SH-SY5Y (cell line): ENCODE measurements at regions not wholly inside any gene's neighbourhood (a gene's known extent, or its start where the extent isn't known, plus 50 kb on each side); places are given as distances from the start of the nearest gene placed in this dataset.

Source experiments
- GATA2 ChIP-seq: IDR thresholded peaks from 2 replicates; pipeline ENCODE4 v1.6.1; 2011; ENCODE audit warnings: mild to moderate bottlenecking, low read depth, low read length
- GATA3 ChIP-seq: IDR thresholded peaks from 2 replicates; pipeline ENCODE4 v1.6.1; 2011; ENCODE audit warnings: low read depth, mild to moderate bottlenecking, low read length, moderate library complexity

- no peak for TF ChIP-seq GATA3
- TF ChIP-seq GATA2: no peak
Measured at GRCh38 chr7:82699773-82700186, 256.2 kb upstream of the CACNA2D1 start.
